D721Med (cell line): ENCODE measurements at regions not wholly inside any gene's neighbourhood (a gene's known extent, or its start where the extent isn't known, plus 50 kb on each side); places are given as distances from the start of the nearest gene placed in this dataset.
"Not testable (repeated sequence)": the region's sequence is repeated elsewhere in the genome, so short reads cannot be mapped to it uniquely, and the experiment has no call there.

Experiments
- DNase-seq: peaks from one replicate; pipeline ENCODE4 v3.0.0; 2011; ENCODE audit warnings: low spot score; ENCODE audit not compliant: insufficient read length
- FAIRE-seq: peaks from 2 replicates; lab custom pipeline; 2011; peaks lifted over from hg19 to GRCh38; lab: Jason Lieb, UNC
- CTCF ChIP-seq: IDR thresholded peaks from 2 replicates; pipeline ENCODE4 v1.5.1; 2012; ENCODE audit warnings: mild to moderate bottlenecking, control low read depth; ENCODE audit not compliant: insufficient read depth; ENCODE audit errors: missing control alignments

DNA sequence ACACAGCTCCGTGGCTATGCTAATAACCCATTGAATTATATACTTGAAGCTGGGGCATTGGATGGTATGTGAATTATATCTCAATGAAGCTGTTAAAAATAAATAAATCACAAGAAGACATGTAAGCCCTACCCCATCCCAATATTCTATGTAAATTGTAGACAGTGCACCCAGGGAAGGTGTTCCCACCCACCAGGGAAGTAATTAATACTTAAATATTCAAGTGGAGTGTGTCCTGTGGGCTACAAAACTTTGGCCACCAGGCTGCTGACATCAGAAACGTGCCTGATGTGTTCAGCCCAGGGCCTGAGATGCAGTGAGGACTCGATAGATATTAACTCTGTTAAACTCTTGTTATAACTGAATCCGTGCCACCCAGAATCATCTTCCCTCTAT is 240.4 kb upstream of the RREB1 start:
- no peak for DNase-seq
- TF ChIP-seq CTCF, result no peak
- FAIRE-seq, result no peak

DNA sequence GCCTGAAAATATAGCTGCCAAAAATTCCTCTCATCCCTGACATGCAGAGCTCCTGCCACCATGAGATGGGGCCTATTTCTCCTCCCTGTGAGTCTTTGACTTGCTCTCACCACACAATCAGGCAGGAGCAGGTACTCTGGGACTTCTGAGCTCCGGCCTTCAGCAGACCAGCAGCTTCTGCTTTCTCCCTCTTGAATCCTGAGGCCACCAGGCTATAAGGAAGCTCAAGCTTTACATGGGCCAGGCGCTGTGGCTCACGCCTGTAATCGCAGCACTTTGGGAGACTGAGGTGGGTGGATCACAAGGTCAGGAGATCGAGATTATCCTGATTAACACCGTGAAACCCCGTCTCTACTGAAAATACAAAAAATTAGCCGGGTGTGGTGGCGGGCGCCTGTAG is 238.7 kb upstream of the RREB1 start:
- DNase-seq (no peak), FAIRE-seq (no peak)
- TF ChIP-seq CTCF, result no peak

- FAIRE-seq (no peak), DNase-seq (no peak)
- TF ChIP-seq CTCF, result no peak
Measured at GRCh38 chr6:6870921-6871320, 236.8 kb upstream of the RREB1 start.

GRCh38 chr6:6872459-6873344 is 235.1 kb upstream of the RREB1 start:
- no peak for TF ChIP-seq CTCF
- no peak for DNase-seq
- no peak for FAIRE-seq

- TF ChIP-seq CTCF, result no peak
- DNase-seq, result no peak
- FAIRE-seq, result no peak
Measured at GRCh38 chr6:6873778-6874177, 234.0 kb upstream of the RREB1 start.

DNA sequence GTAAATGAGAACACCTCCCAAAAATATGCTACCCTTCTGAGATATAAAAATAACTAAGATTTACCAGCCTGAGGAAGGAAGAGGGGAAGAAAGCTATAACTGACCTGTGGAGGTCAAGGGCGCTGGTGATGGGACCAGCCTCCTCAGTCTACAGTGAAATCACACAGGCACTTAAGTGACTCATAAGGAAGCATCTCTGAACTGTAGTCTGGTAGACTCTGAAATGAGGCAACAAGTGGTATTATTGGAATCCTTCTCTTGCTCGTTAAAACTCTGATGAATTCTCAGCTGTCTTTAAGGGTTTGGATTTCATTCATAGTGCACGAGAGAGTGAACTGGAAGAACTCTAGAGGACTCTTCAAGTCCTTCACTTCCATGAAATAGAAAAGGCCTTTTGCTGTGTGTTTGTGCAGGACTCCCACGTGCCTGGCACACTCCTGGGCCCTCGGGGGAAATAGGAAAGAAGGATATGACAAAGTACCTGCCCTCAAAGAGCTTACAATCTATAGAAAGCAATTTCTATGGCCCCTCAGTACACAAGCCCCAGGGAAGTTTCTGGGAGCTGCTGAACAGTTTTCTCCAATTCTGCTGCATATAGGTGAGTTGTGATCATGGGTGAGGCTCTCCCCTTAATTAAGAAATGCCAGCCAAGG is 231.8 kb upstream of the RREB1 start:
- no peak for TF ChIP-seq CTCF
- no peak for DNase-seq
- no peak for FAIRE-seq

GRCh38 chr6:6877792-6878191 is 230.0 kb upstream of the RREB1 start:
- DNase-seq, FAIRE-seq: not testable (repeated sequence)
